NCI-H2029 treated with DMSO at 0.1 percent for 48 hours (cell line): ENCODE measurements at regions not wholly inside any gene's neighbourhood (a gene's known extent, or its start where the extent isn't known, plus 50 kb on each side); places are given as distances from the start of the nearest gene placed in this dataset.
A peak's percentile ranks its signal among the peaks of the same experiment; 100 is the strongest.

Experiments used
- DNase-seq: peaks from one replicate; lab custom pipeline; 2025; lab: John Stamatoyannopoulos, UW

GRCh38 chrX:10818651-10819050 is 198.3 kb upstream of the MID1 start:
- no peak for DNase-seq

- DNase-seq: no peak
Measured at GRCh38 chrX:10819973-10820372, 199.6 kb upstream of the MID1 start.

GRCh38 chrX:10821293-10821692 is 200.9 kb upstream of the MID1 start:
- no peak for DNase-seq

- no peak for DNase-seq
Measured at GRCh38 chrX:10828036-10828435, 207.7 kb upstream of the MID1 start.

- peak; percentile 44 for DNase-seq
Measured at GRCh38 chrX:10828640-10829039, 208.3 kb upstream of the MID1 start.

- no peak for DNase-seq
Measured at GRCh38 chrX:10831716-10832502, 211.5 kb upstream of the MID1 start.

- peak; percentile 43 for DNase-seq
Measured at GRCh38 chrX:10833299-10834169, 213.1 kb upstream of the MID1 start.

GRCh38 chrX:10841579-10841978 is 221.2 kb upstream of the MID1 start:
- no peak for DNase-seq

- no peak for DNase-seq
Measured at GRCh38 chrX:10842646-10843045, 222.3 kb upstream of the MID1 start.

- no peak for DNase-seq
Measured at GRCh38 chrX:10847333-10847732, 226.9 kb upstream of the MID1 start.

- DNase-seq: no peak
Measured at GRCh38 chrX:10851809-10852208, 231.4 kb upstream of the MID1 start.

- no peak for DNase-seq
Measured at GRCh38 chrX:10854594-10854993, 234.2 kb upstream of the MID1 start.

- no peak for DNase-seq
Measured at GRCh38 chrX:10855845-10856244, 235.5 kb upstream of the MID1 start.

GRCh38 chrX:10856797-10857196 is 236.4 kb upstream of the MID1 start:
- DNase-seq: no peak

- DNase-seq: no peak
Measured at GRCh38 chrX:10859353-10859752, 239.0 kb upstream of the MID1 start.

GRCh38 chrX:10875995-10876394 is 235.1 kb upstream of the HCCS start:
- DNase-seq: no peak

- no peak for DNase-seq
Measured at GRCh38 chrX:10882484-10882883, 228.6 kb upstream of the HCCS start.

- DNase-seq: no peak
Measured at GRCh38 chrX:10884246-10884645, 226.9 kb upstream of the HCCS start.

- no peak for DNase-seq
Measured at GRCh38 chrX:10892621-10893225, 218.4 kb upstream of the HCCS start.

GRCh38 chrX:10893366-10893765 is 217.8 kb upstream of the HCCS start:
- no peak for DNase-seq

GRCh38 chrX:10893976-10894375 is 217.2 kb upstream of the HCCS start:
- no peak for DNase-seq

GRCh38 chrX:10897768-10898167 is 213.4 kb upstream of the HCCS start:
- no peak for DNase-seq
